ENCODE measurements at regions not wholly inside any gene's neighbourhood (a gene's known extent, or its start where the extent isn't known, plus 50 kb on each side); places are given as distances from the start of the nearest gene placed in this dataset.

- DNase-seq (no peak), ATAC-seq (ENCODE audit: low read depth) (no peak)
- Histone ChIP-seq H2AFZ (replicated peaks; ENCODE audit: low read length, poor library complexity) (no peak overlapping the region), H3K4me2 (ENCODE audit: low read depth, low read length) (no peak overlapping the region), H3K79me1 (ENCODE audit: low read depth in 1 of 2, low read length in 2 of 2) (no peaks in the 10 kb centered on the region), H4K20me1 (ENCODE audit: insufficient read depth, low read length) (no peaks in the 10 kb centered on the region), H3K18ac (ENCODE audit: low read depth, low read length) (no peak overlapping the region), H2BK20ac (ENCODE audit: low read depth, low read length) (no peak overlapping the region), H2BK120ac (ENCODE audit: low read depth, low read length) (no peak overlapping the region), H3K36me3 (ENCODE audit: control insufficient read depth, insufficient read depth, low read length) (no peaks in the 10 kb centered on the region), H3K9me3 (ENCODE audit: control insufficient read depth, insufficient read depth, low read length) (peaks cover 8% of the 10 kb centered on the region; the same call in 1 of the 2 replicates), H3K23ac (ENCODE audit: low read depth, low read length) (no peak overlapping the region), H3K56ac (ENCODE audit: extremely low read depth, insufficient read depth, low read length) (no peak overlapping the region), H2AK9ac (replicated peaks; ENCODE audit: low read depth, low read length, poor library complexity) (no peak overlapping the region), H3K14ac (replicated peaks; ENCODE audit: low read depth, low read length) (no peak overlapping the region), H3K9ac (ENCODE audit: low read depth, low read length) (no peak overlapping the region), H4K91ac (ENCODE audit: insufficient read depth, low read depth, low read length) (no peak overlapping the region), H3K27ac (ENCODE audit: insufficient read depth, low read length) (no peak overlapping the region), H3K27me3 (ENCODE audit: control insufficient read depth, insufficient read depth, low read length) (no peaks in the 10 kb centered on the region), H2BK15ac (ENCODE audit: low read depth, low read length) (no peak overlapping the region), H2AK5ac (ENCODE audit: low read depth, low read length) (no peak overlapping the region), H3K9me1 (ENCODE audit: insufficient read depth, low read length) (no peaks in the 10 kb centered on the region), H4K5ac (ENCODE audit: low read depth, low read length) (no peak overlapping the region), H4K8ac (ENCODE audit: low read depth in 2 of 2, low read length in 2 of 2) (no peak overlapping the region), H3K4me3 (ENCODE audit: insufficient read depth, low read depth, low read length) (no peak overlapping the region), H2BK5ac (ENCODE audit: low read depth, low read length, poor library complexity, severe bottlenecking) (no peak overlapping the region), H3K4me1 (ENCODE audit: control insufficient read depth, insufficient read depth, low read length) (no peaks in the 10 kb centered on the region), H3K4ac (ENCODE audit: low read depth, low read length) (no peak overlapping the region)
- ChIA-PET POLR2A (ENCODE audit: unreplicated experiment) (no interaction called here), CTCF (no interaction called here)
- dilution Hi-C loops (cut with HindIII; ENCODE audit: low sequenced_read_pairs, unreplicated experiment) (no loop called here), in situ Hi-C loops (cut with MboI; ENCODE audit: low sequenced_read_pairs) (no loop called here), intact Hi-C loops (cut with micrococcal nuclease) (no loop called here)
- no TSS peak for BruUV-seq (replicated peaks)
- TF ChIP-seq RCOR1 (IDR thresholded peaks at IDR 0.05; ENCODE audit: insufficient replicate concordance, low read length) (no peak), RAD21 (IDR thresholded peaks at IDR 0.05; ENCODE audit: low read length) (no peak), NFE2L2 (IDR thresholded peaks at IDR 0.05; ENCODE audit: low read depth, low read length) (no peak), MAZ (IDR thresholded peaks at IDR 0.05; ENCODE audit: borderline replicate concordance, low read depth, low read length) (no peak), MAFK (IDR thresholded peaks at IDR 0.05; ENCODE audit: low read depth, low read length) (no peak), USF2 (IDR thresholded peaks at IDR 0.05; ENCODE audit: low read depth, low read length) (no peak), CTCF (conservative IDR thresholded peaks at IDR 0.05; ENCODE audit: low read depth, low read length) (no peak), CHD1 (IDR thresholded peaks at IDR 0.05; ENCODE audit: low read depth, low read length) (no peak), SMC3 (IDR thresholded peaks at IDR 0.05; ENCODE audit: low read depth, low read length) (no peak), POLR2A (IDR thresholded peaks at IDR 0.05; ENCODE audit: low read depth, low read length) (no peak), MXI1 (IDR thresholded peaks at IDR 0.05; ENCODE audit: borderline replicate concordance, low read depth, low read length) (no peak), CEBPB (IDR thresholded peaks at IDR 0.05; ENCODE audit: low read depth, low read length) (no peak), BHLHE40 (IDR thresholded peaks at IDR 0.05; ENCODE audit: low read depth, low read length) (no peak)
- no CpG with 5 or more reads among the region's 1 CpG for WGBS, 2 experiments (ENCODE audit: extremely low coverage in 2 of 2, insufficient read length in 1 of 2)
Observed at GRCh38 chr7:145327646-145328045, 491.8 kb upstream of the TPK1 start.

Data from IMR-90 (cell line).